ENCODE measurements at regions not wholly inside any gene's neighbourhood (a gene's known extent, or its start where the extent isn't known, plus 50 kb on each side); places are given as distances from the start of the nearest gene placed in this dataset.
"Not testable (repeated sequence)": the region's sequence is repeated elsewhere in the genome, so short reads cannot be mapped to it uniquely, and the experiment has no call there.

DNA sequence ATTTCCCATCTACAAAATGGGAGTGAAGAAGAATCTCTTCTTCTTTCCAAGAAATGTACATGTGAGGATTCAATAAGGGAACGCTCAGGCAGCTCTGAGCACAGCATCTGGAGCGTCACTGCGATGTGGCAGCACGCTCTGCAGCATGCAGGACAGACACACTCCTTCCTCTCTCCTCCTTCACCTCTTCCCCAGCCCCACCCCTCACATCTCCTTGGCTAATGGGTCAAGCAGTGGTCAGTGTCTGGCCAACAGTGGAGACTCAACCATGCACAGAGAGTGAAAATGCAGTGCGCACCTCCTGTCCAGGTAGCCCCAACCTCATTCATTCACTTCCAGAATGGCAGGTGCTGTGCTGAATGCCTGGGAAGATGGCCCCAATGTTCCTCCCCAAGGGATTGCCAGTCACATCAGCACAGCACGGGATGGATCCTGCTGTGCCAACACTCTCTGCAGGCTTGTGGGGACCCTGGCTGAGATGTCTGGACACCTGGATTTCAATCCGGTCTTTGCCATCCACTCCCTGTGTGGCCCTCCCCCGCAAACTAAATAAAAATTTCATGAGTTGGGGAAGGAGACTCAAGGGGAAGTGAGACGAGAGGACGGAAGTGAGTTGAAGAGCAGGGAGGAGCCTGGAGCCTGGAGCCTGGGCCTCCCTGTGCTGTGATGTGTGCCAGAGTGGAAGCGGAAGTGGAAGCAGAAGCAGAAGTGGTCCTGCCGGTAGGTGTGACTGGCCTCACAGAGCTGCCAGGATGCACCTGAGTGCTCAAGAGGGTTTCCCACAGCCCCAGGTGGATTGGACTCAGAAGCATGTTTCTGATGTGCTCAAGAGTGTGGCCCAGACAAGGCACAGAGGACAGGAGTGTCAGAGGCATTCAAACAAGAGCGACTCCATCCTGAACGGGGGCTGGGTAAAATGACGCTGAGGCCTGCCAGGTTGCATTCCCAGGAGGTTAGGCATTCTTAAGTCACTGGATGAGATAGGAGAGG, 163.9 kb downstream of the SMAD6 start:
- DNase-seq = peak; percentile 41

DNA sequence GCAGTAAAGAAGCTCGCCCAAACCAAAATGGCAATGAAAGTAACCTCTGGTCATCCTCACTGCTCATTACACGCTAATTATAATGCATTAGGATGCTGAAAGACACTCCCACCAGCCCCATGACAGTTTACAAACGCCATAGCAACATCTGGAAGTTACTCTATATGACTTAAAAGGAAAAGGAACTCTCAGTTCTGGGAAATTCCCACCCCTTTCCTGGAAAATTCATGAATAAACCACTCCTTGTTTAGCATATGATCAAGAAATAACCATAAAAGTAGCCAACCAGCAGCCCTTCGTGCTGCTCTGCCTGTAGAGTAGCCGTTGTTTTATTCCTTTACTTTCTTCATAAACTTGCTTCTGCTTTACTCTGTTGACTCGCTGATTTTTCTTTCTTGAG, 164.6 kb downstream of the SMAD6 start:
- DNase-seq = no peak

DNA sequence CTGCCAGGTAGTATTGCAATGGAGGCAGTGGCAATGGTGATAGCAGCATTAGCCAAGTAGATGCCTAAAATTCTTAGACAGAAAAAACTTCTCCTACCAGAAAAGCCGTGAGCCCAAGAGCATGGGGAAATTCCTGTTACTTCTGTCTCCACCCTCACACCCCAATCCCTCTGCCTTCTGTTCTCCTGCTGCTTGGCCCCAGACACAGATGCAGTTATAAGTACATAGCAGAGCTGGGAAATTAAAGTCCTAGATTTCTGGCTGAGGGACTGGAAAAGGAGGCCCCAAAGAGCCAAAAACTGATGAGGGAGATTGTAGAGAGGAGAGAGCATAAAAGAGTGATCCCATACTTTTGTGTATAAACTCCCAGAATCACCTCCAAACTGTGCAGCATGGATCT, 166.9 kb downstream of the SMAD6 start:
- DNase-seq = no peak

DNA sequence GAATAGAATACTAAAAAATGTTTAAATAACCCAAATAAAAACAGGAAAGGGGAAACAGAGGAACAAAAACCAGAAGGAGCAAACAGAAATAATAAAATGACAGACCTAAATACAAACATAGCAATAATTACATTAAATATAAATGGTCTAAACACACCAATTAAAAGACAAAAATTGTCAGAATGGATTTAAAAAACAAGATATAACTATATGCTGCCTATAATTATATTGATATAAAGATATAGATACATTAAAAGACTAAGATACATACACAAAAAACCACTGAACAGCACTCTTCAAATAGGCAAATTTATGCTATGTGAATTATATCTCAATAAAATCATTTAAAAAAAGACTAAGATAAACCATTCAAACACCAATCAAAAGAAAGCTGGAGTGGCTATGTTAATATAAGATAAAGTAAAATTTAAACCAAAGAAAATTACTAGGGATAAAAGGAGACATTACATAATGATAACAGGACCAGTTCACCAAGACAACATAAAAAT, 168.9 kb downstream of the SMAD6 start:
- no peak for DNase-seq

DNA sequence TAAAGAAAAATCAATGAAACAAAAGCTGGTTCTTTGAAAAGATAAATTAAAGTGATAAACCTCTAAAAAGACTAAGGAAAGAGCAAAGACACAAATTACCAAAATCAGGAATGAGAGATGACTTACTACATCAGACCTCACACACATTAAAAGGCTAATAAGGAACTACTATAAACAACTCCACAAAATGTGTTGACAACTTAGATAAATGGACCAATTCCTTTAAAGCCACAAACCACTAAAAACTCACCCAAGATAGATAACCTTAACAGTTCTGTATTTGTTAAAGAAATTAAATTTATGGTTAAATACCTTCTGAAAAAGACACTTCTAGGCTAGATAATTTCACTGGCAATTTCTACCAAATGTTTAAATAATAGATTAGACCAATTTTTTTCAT, 170.4 kb downstream of the SMAD6 start:
- DNase-seq = no peak

DNA sequence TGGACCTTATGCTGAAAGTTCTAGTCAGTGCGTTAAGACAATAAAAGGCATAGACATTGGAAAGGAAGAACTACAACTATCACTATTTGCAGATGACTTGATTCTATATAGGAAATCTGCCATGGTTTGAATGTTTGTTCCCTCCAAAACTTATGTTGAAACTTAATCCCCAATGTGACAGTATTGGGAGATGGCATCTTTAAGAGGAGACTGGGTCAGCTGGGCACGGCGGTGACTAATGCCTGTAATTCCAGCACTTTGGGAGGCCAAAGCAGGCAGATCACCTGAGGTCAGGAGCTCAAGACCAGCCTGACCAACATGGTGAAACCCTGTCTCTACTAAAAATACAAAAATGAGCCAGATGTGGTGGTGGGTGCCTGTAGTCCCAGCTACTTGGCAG, 171.3 kb downstream of the SMAD6 start:
- not testable (repeated sequence) for DNase-seq

DNA sequence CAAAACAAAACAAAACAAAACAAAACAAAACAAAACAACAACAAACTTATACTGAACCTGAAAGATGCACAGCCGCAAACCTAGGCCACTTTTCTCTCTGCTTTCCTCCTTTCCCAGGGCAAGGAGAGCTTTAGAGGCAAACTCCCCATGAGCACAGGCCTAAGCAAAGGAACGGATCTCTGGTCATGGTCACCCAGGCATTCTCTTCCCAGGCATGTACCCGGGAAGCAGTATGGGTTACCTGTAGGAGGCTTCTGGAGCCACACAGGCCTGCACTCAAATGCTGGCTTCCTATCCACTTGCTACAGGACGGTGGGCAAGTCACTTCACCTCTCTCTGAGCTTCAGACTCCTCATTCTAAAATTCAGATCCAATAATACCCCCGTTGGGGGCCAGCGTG, 171.8 kb downstream of the SMAD6 start:
- DNase-seq = no peak

DNA sequence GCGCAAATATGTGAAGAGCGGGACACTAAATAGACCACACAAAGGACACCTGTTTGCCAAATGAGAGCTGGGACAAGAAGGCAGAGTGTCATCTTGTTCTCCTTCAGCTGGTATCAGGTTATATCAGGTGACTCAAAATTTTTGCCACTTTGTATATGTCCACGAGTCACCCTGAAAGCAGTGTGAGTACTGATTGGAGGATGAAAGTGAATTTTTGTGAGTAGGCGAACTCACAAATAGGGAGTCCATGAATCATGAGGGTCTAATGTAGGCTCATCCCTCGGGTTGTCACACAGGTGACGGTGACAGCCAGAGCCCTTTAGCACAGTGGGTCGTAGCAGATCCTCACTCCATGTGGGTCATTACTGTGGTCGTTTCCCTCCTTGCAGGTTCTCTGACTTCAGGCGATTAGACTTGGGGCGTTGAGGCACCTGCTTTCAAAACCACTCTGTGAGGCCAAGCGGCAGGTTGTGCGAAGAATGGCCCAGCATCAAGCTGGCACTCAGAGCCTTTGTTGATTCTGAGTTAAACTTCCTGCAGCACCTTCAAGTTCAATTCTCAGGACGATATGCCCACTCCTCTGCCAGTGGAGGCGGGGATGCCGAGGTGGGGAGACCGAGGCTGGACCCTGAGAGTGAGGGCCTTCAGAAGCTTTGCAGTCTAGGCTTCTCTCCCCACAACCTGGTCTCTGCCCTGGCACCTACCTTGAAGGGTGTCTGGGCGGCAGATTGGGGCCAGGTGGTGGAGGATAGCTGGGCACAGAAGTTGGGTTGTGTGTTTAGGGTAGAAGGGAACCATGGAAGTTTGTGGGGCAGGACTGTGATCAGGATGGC, 173.8 kb downstream of the SMAD6 start:
- DNase-seq = no peak

DNA sequence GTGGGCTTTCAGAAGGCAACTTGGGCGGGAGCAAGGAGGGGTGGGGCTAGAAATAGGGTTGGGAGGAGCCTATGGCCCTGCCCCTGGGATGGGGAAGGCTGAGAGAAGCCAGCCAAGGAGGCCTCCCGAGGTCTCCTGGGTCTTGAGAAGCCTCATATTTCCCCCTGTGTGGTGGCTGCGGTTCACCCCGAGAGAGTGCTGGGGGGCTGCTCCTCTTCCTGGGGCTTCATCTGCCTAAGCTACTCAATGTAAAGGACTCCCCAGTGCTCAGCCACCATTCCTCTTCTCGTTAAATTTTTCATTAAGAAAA, 174.3 kb downstream of the SMAD6 start:
- DNase-seq = no peak

DNA sequence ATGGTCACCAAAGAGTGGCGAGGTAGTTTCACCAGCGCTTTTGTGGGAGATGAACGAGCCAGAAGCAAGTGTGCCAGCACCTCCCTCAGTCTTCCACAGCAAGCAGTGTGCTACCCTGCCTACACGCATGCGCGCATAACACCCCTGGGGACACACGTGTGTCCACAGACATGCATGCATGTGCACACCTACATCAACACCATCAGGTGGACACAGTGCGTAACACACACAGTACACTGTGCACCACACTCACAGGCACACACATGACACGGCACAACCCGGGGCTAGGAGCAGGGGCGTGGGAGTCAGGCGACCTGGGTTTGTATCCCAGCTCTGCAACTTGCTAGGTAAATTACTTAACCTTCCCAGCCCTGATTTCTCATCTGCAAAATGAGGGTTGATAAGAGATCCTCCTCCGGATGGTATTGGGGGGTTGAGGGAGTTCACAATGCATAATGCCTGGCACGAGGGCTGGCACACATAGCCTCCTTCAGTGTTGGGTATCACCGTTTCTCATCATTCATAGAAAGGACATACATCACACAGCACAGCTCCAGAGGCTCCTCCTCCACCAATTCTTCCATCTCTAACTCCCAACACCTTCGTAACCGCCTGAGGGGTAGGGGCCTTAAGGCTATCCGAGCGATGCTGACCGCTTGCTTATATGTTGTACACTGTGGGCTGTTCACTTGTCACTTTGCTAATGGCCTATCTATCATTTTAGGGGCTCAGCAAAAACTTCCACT, 174.9 kb downstream of the SMAD6 start:
- no peak for DNase-seq

DNA sequence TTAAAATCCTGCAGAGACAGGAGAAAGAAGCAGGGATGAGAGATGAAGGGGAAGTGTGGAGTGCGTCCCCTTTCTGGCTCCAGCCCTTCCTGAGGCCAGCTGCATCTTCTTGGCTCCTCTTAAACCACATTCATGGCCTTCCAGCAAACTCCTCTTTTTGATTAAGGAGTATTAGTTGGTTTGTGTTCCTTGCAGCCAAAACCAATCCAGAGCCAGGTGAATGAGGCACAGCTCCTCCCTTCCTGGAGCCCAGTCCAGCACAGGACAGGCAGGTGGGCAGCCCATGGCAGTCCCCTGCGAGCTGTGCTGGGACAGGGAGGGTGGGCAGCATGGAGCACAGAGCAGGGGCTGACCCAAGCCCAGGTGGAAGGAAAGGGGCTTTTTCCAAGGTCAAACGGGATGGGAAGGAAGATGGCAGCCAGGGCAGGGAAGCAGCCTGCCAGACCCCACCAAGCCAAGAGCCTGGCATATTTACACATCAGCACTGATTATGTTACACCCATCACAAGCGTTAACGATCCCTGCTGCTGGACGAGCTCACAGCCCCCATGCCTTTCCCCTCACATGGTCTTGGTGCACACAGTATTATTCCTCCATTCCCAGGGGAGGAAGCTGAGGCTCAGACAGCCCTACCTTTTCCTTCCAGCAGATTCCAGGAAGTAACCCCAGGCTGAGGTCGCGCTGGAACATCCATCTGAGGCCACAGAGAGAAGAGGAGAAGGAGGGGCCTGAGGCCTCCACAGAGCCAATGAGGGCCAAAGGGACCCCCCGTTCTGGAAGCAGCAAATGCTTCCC, 175.6 kb downstream of the SMAD6 start:
- DNase-seq = no peak

DNA sequence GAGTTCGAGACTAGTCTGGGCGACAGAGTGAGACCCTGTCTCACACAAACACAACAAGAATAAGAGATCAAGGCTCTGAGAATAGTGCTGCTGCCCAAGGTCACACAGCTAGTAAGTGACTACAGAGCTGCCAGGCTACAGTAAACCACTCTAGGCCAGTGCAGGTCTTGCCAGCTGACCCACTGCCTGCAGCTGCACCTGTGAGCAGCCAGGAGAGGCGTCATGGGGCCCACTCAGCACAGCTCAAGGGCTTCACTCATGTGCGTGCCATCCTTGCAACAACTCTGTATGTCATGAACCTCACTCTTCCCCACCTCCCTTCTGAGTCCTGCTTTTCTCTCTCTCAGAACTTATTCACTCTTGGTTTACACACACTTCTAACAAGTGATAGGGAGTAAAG, 176.7 kb downstream of the SMAD6 start:
- DNase-seq = no peak

DNA sequence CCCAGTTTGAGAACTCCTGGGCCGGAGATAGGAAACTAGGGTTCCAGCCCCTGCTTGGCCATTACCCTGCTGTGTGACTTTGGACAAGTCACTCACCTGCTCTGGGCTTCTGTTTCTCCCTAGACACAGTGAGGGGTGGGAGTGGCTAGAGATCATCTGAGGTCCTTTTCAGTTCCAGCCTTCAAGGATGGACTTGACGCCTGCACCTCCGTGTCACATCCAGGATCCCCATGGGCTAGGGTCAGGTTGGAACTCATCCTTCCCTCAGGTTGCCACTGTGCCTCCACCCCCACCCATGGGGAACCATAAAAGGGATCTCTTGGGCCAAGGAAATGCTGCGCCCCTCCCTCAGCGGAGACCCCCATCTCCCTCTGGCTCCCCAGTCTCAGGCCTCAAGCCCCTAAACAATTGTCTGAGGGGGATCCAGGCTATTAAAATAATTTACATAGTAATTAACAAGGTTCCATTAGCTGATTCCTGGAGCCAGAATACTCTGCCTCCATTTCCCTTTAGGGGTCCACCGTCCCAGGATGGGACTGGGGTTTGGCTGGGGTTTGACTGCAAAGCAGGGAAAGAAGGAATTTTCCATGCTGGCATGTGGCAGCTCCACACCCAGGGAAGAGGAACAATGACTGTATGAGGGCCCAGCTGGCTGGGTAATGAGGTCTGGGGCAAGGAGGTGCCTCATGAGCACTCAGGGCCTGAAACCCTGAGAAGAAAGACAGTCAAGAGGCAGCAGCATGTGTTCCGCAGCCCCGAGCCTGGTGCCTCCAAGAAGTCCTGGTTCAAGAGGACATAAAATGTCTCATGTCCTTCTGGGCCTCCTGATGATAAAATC, 177.7 kb downstream of the SMAD6 start:
- no peak for DNase-seq

DNA sequence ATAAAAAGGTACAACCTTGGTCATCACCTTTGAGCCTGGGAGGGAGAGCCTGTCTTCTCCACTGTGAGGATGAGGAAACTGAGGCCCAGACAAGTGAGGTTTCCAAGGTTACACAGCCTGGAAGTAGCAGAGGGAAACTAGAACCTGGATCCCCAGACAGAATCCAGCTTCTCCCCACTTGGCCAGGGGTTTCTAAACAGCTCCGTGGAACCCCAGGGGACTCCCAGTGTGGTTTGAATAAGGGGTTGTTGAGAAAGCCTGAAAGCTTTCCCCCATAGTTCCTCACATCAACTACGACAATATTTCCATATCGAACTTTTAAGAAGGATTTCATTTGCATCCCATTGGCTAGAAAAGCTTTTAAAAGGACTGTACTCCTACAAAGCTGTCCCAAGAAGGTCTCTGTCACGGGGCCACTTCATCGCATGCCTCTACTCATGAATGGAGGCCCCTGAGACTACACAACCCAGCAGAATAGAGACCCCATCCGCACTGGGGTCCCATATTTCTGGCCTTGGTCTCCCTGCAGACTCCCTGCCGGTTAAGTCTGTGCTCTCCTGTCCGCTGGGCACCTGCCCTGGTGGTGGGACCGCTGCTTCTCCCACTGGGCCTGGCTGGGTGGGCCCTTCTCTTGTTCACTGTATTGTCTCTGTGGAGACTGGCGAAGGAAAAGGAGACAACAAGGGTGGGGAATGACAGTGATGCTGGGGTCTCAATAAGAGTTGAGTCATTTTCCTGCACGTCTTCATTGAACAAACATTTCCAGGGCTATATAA, 178.5 kb downstream of the SMAD6 start:
- DNase-seq = no peak

DNA sequence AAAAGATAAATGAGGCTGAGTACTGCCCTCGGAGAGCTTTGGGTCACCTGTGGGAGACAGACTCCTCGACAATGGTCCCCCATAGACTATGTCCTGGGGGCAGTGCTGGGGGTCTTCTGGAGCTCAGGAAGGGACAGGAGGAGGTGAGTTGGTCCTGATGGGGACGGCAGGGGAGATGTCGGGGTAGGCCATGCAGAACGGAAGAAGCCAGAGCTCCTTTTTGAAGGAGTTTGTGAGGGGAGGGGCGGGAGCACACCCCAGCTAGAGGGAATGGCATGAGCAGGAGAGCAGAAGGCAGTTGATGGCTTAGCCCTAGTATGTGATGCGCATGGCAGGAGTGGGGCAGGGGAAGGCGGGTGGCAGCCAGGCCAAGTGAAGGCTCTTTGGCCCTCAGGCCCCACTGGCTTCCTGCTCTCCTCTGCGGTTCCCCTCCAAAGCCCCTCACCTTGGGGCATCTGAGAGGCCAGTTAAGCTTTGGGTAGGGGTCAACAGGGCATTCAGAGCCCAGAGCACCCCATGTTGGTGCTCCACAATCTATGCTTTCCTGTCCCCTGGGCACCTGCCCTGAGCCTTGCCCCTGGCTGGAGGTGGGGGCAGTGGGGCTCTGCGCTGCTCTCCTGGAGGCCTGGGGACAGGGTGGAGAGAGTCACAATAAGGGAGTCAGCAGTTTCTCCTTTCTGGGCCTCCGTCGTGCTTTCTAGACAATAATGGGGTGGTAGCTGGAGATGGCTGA, 179.3 kb downstream of the SMAD6 start:
- DNase-seq = no peak

DNA sequence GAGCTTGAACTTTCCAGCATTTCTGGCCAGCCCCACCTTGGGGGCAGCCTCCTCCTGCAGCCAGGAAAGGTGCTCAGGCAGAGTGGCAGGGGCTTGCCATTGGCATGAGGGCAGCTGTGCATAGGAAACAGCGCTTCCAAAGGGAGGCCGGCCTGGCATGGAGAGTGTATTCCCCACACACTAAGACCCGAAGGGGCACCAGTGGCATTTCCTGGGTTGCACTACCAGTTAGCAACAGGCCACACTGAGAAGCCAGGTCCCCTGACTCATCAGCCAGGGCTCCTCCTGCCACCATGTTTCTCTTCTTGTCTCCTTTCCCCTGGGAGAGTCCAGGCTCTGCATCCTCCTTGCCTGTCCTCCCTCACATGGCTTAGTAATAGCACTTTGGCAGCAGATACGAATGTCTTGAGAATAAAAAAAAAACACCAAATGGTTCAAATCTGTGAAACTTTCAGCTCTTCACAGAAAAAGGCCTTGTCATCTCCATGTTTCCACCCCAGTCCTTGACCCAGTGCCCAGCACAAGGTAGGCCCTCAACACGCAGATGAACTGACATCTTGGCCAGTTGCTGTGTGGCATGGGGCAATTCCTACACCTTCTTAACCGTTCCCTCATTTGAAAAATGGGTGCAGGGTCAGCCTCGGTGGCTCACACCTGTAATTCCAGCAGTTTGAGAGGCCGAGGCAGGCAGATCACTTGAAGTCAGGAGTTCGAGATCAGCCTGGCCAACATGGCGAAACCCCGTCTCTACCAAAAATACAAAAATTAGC, 180.4 kb downstream of the SMAD6 start:
- no peak for DNase-seq

DNA sequence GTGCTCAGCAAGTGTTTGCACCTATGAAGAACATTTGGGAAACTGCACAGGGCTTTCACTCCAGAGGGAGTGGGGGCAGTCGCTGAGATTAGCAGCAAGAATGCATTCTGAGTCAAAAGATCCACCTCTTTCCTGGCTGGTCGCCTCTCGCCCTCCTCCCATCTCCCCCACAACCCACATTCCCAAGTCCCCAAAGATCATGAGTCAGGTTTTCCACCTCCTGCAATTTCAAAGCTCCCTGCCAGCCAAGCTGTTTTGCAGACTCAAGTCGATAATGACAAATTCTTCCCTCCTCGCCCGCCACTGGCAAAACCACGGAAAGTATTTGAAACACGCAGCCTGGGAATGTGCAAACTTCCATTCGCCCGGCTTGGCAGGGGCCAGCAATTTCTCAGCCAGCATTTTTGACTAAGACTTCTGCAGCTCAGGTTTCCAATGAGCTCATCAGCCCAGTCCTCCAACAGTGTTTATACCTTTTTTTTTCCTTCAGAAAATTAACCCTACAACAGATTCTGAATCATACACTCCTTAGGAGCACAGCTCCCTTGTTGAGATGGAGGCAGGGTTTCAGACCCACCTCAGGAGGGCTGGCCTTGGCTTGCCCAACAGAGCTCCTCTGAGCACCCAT, 181.4 kb downstream of the SMAD6 start:
- DNase-seq = no peak

DNA sequence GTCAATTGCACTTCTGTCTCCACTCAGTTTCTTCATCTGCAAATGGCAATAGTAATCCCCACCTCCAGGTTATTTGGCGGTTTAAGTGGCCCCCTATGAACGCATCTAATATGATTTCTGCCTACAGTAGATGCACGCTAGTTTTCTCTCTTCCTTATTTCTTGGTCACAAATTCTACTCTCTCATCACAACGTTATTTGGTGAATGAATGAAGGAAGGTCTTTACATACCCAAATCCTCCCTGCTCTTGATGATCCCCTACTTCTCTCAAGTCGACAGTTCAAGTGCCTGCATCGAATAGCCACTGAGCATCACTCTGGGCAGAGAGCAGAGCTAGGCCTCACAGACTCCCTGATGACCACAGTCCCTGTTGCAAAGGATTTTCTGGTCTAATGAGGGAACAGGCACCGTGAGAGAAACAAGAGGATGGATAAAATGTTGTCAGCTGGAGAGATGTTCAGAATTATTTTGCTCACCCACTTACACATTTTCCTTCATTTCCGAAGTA, 181.2 kb upstream of the SMAD3 start:
- DNase-seq = no peak

Measured in GDM1 (cell line).